ENCODE measurements at regions not wholly inside any gene's neighbourhood (a gene's known extent, or its start where the extent isn't known, plus 50 kb on each side); places are given as distances from the start of the nearest gene placed in this dataset.

- no peak for TF ChIP-seq CTCF (IDR thresholded peaks at IDR 0.05)
- intact Hi-C loops (cut with DNase I; ENCODE audit: low total_unique reads) = no loop called here
- Histone ChIP-seq H3K27ac (no peak overlapping the region), H3K27me3 (peaks cover 0 to 7% of the 10 kb centered on the region in 2 donors), H3K9me3 (no peaks in the 10 kb centered on the region), H3K36me3 (no peaks in the 10 kb centered on the region), H3K4me3 (no peak overlapping the region), H3K4me1 (no peaks in the 10 kb centered on the region)
- DNase-seq = no peak
These were observed 68.1 kb upstream of the CCND1 start for GRCh38 chr11:69572861-69573260.

GRCh38 chr11:69573761-69574607 is 67.0 kb upstream of the CCND1 start:
- no peak for TF ChIP-seq CTCF (IDR thresholded peaks at IDR 0.05)
- DNase-seq = peak in 1 of 2 donors; percentile 40

GRCh38 chr11:69574608-69575255 is 66.2 kb upstream of the CCND1 start:
- Histone ChIP-seq H3K27me3 (peaks cover 0 to 7% of the 10 kb centered on the region in 2 donors), H3K9me3 (no peaks in the 10 kb centered on the region), H3K36me3 (no peaks in the 10 kb centered on the region), H3K27ac (no peak overlapping the region), H3K4me3 (no peak overlapping the region), H3K4me1 (no peaks in the 10 kb centered on the region)
- DNase-seq = no peak
- intact Hi-C loops (cut with DNase I; ENCODE audit: low total_unique reads) = no loop called here
- TF ChIP-seq CTCF (IDR thresholded peaks at IDR 0.05) = no peak

More at GRCh38 chr11:69573761-69574607, 67.0 kb upstream of the CCND1 start:
- no peaks in the 10 kb centered on the region for H3K4me1 ChIP-seq
- H3K9me3 ChIP-seq = no peaks in the 10 kb centered on the region
- no peaks in the 10 kb centered on the region for H3K36me3 ChIP-seq
- H3K27ac ChIP-seq = no peak overlapping the region
- intact Hi-C loops (cut with DNase I; ENCODE audit: low total_unique reads) = no loop called here
- H3K27me3 ChIP-seq = peaks cover 0 to 7% of the 10 kb centered on the region in 2 donors
- H3K4me3 ChIP-seq = no peak overlapping the region

GRCh38 chr11:69575296-69576068 is 65.5 kb upstream of the CCND1 start:
- DNase-seq = no peak
- H3K27me3 ChIP-seq = peaks cover 0 to 7% of the 10 kb centered on the region in 2 donors
- no peaks in the 10 kb centered on the region for H3K9me3 ChIP-seq
- H3K27ac ChIP-seq = no peak overlapping the region
- intact Hi-C loops (cut with DNase I; ENCODE audit: low total_unique reads) = no loop called here
- TF ChIP-seq CTCF (IDR thresholded peaks at IDR 0.05) = no peak
- no peaks in the 10 kb centered on the region for H3K4me1 ChIP-seq
- H3K4me3 ChIP-seq = no peak overlapping the region
- no peaks in the 10 kb centered on the region for H3K36me3 ChIP-seq

- H3K4me3 ChIP-seq = no peak overlapping the region
- peaks cover 0 to 7% of the 10 kb centered on the region in 2 donors for H3K27me3 ChIP-seq
- DNase-seq = no peak
- no peaks in the 10 kb centered on the region for H3K36me3 ChIP-seq
- H3K9me3 ChIP-seq = no peaks in the 10 kb centered on the region
- intact Hi-C loops (cut with DNase I; ENCODE audit: low total_unique reads) = no loop called here
- no peak overlapping the region for H3K27ac ChIP-seq
- no peak for TF ChIP-seq CTCF (IDR thresholded peaks at IDR 0.05)
- H3K4me1 ChIP-seq = no peaks in the 10 kb centered on the region
These were observed 64.7 kb upstream of the CCND1 start for GRCh38 chr11:69576069-69576782.
